ENCODE measurements at regions not wholly inside any gene's neighbourhood (a gene's known extent, or its start where the extent isn't known, plus 50 kb on each side); places are given as distances from the start of the nearest gene placed in this dataset.

Small RNA genes lying in the stretch of these regions (microRNA-seq; reads per million reads assigned to microRNA genes)
- gene MIR4708 (ENCODE audit: borderline number of aligned reads in 1 of 2, borderline replicate concordance in 2 of 2): 0.68 to 3.4 reads per million in 2 donors
